Neuronal stem cell (in vitro differentiated cells): ENCODE measurements at regions not wholly inside any gene's neighbourhood (a gene's known extent, or its start where the extent isn't known, plus 50 kb on each side); places are given as distances from the start of the nearest gene placed in this dataset.

Source experiments
- DNase-seq: peaks from one replicate; pipeline ENCODE4 v3.0.0-alpha.2; 2013; ENCODE audit warnings: low spot score
- H2AFZ ChIP-seq: one replicate; pipeline ENCODE4 v1.6.1; 2013; ENCODE audit warnings: mild to moderate bottlenecking, low read length, inconsistent platforms
- H2AK5ac ChIP-seq: 2 replicates; pipeline ENCODE4 v1.6.1; 2013; ENCODE audit warnings: low read depth, mild to moderate bottlenecking, inconsistent platforms, low read length, moderate library complexity, mixed read lengths
- H2BK120ac ChIP-seq: 2 replicates; pipeline ENCODE4 v1.6.1; 2013; ENCODE audit warnings: low read depth, mild to moderate bottlenecking, inconsistent platforms, low read length, moderate library complexity, mixed read lengths
- H2BK12ac ChIP-seq: one replicate; pipeline ENCODE4 v1.6.1; 2013; ENCODE audit warnings: low read length, inconsistent platforms
- H2BK15ac ChIP-seq: 2 replicates; pipeline ENCODE4 v1.6.1; 2013; ENCODE audit warnings: mild to moderate bottlenecking, low read length, inconsistent platforms, mixed read lengths
- H2BK5ac ChIP-seq: one replicate; pipeline ENCODE4 v1.6.1; 2013; ENCODE audit warnings: inconsistent platforms, mild to moderate bottlenecking, low read length, moderate library complexity
- H3K14ac ChIP-seq: one replicate; pipeline ENCODE4 v1.6.1; 2013; ENCODE audit warnings: low read length, inconsistent platforms
- H3K18ac ChIP-seq: 2 replicates; pipeline ENCODE4 v1.6.1; 2013; ENCODE audit warnings: low read length, inconsistent platforms
- H3K23ac ChIP-seq: 2 replicates; pipeline ENCODE4 v1.6.1; 2013; ENCODE audit warnings: low read depth, mild to moderate bottlenecking, mixed read lengths, low read length, inconsistent platforms; ENCODE audit not compliant: poor library complexity
- H3K27ac ChIP-seq: replicated peaks from 3 replicates; pipeline ENCODE4 v1.5.1; 2013; ENCODE audit warnings: low read length, inconsistent platforms
- H3K27me3 ChIP-seq, 3 experiments: 2 replicates each; pipeline ENCODE4 v1.6.1; 2013; ENCODE audit warnings: low read length in 3 of 3, mild to moderate bottlenecking in 2 of 3, inconsistent platforms in 1 of 3, low read depth in 1 of 3, mixed read lengths in 1 of 3, moderate library complexity in 1 of 3; ENCODE audit not compliant: control insufficient read depth in 3 of 3, insufficient read depth in 3 of 3
- H3K36me3 ChIP-seq, 2 donors: replicated peaks in 1 of 2; 2 replicates each; pipeline ENCODE4 v1.6.1; 2013; ENCODE audit warnings: low read length in 2 of 2; ENCODE audit not compliant: control insufficient read depth in 2 of 2, insufficient read depth in 2 of 2
- H3K4ac ChIP-seq: 2 replicates; pipeline ENCODE4 v1.6.1; 2013; ENCODE audit warnings: inconsistent platforms, mild to moderate bottlenecking, low read length, moderate library complexity
- H3K4me1 ChIP-seq, 2 donors: 1 replicate in 1 of 2; 2 replicates in 1 of 2; pipeline ENCODE4 v1.6.1; 2013; ENCODE audit warnings: low read length in 2 of 2, low read depth in 1 of 2; ENCODE audit not compliant: control insufficient read depth in 2 of 2, insufficient read depth in 1 of 2
- H3K4me2 ChIP-seq: one replicate; pipeline ENCODE4 v1.6.1; 2013; ENCODE audit warnings: mild to moderate bottlenecking, low read length, inconsistent platforms; ENCODE audit not compliant: insufficient read depth, poor library complexity, severe bottlenecking
- H3K4me3 ChIP-seq, 2 donors: 2 replicates each; pipeline ENCODE4 v1.5.1; 2013; ENCODE audit warnings: low read length in 2 of 2, mild to moderate bottlenecking in 2 of 2, inconsistent platforms in 1 of 2, moderate library complexity in 1 of 2
- H3K79me1 ChIP-seq: one replicate; pipeline ENCODE4 v1.6.1; 2013; ENCODE audit warnings: low read depth, mild to moderate bottlenecking, inconsistent platforms, low read length, moderate library complexity
- H3K9ac ChIP-seq: one replicate; pipeline ENCODE4 v1.6.1; 2013; ENCODE audit warnings: mild to moderate bottlenecking, low read depth, low read length, inconsistent platforms; ENCODE audit not compliant: poor library complexity
- H3K9me3 ChIP-seq, 2 donors: replicated peaks in 1 of 2; 2 replicates each; pipeline versions ENCODE3 to v1.6.1; 2013; ENCODE audit warnings: low read length in 2 of 2, mild to moderate bottlenecking in 2 of 2, inconsistent platforms in 1 of 2, low read depth in 1 of 2, mixed read lengths in 1 of 2, moderate library complexity in 1 of 2; ENCODE audit not compliant: control insufficient read depth in 2 of 2, insufficient read depth in 1 of 2
- H4K8ac ChIP-seq: one replicate; pipeline ENCODE4 v1.6.1; 2013; ENCODE audit warnings: low read depth, mild to moderate bottlenecking, inconsistent platforms, low read length, moderate library complexity
- H4K91ac ChIP-seq: one replicate; pipeline ENCODE4 v1.6.1; 2013; ENCODE audit warnings: low read length, low read depth, mild to moderate bottlenecking, inconsistent platforms; ENCODE audit not compliant: poor library complexity
- WGBS, 2 donors: extraction: QIAGEN DNeasy Blood & Tissue Kit; methylation state at CpG; one replicate each; pipeline ENCODE4 v1.1.7; 2013; ENCODE audit warnings: missing lambda C conversion rate in 2 of 2, mixed read lengths in 1 of 2; ENCODE audit not compliant: insufficient read length in 2 of 2, insufficient replicate concordance in 1 of 2; ENCODE audit errors: extremely low coverage in 2 of 2; 5-methylcytosine and 5-hydroxymethylcytosine counted together

DNA sequence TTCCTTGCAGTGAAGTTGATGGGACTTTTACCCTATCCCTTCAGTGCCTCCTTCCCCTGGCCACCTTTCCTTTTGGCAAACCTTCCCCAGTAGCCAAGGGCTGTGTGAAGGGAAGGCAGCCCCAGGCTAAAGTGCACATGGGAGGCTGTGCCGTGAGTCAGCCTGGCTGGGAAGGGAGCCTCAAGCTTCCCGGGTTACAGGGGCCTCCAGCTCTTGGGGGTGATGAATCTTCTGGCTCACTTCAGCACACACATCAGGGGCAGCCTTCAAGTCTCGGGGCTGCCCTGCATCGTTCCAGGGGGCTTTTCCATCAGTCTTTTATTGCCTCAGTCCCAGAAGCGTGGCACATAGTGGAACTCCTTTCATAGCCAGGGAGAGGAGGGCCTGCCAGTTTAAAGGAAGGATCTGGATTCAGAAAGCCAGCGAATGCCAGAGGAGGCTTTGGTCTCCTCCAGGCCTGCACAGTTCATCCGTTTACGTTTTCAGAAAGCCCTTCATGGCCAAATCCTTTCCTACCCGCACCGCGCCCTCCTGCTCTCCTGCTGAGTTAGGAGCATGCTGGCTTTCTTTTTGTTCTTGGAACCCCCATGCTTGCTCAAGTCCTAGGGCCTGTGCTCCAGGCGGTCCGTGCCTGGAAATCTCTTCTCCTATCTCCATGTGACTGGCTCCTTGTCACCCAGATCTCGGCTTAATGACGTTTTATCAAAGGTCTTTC lies 134.8 kb upstream of the KLF4 start:
- Histone ChIP-seq H3K9me3 (no peaks in the 10 kb centered on the region), H2AK5ac (no peak overlapping the region), H3K9ac (no peak overlapping the region), H2BK120ac (no peak overlapping the region), H2BK5ac (no peak overlapping the region), H3K27me3 (peaks cover 0 to 6% (median 0%) of the 10 kb centered on the region in 3 experiments), H3K23ac (no peak overlapping the region), H4K91ac (no peak overlapping the region), H3K27ac (no peak overlapping the region), H2BK12ac (no peak overlapping the region), H2BK15ac (no peak overlapping the region), H3K4me1 (peaks cover 0 to 3% of the 10 kb centered on the region in 2 donors), H4K8ac (no peak overlapping the region), H3K4me3 (no peak overlapping the region), H3K14ac (no peak overlapping the region), H3K18ac (no peak overlapping the region), H3K4ac (no peak overlapping the region), H3K79me1 (no peaks in the 10 kb centered on the region), H2AFZ (peak overlapping the region; percentile 17), H3K4me2 (no peak overlapping the region), H3K36me3 (no peaks in the 10 kb centered on the region)
- no peak for DNase-seq
- no CpG with 5 or more reads among the region's 15 CpGs for WGBS, 2 donors

DNA sequence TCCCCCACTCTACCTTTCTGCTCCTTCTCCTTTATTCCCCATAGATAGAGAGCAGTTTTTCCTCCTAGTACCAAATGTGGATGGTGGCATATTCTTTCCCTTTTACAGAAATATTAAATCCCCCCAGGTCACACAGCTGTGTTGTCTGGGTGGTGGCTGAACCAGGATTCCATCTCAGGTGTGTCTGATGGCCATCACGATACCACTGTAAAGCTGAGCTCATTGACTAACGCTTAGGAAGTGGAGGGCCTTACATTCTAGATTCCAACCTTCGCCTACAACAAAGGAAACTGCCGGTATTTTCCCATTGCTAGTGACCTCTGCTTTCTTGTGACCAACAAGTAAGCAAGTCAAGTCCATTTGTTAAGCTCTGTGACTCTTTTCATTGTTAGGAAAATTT lies 131.9 kb upstream of the KLF4 start:
- H2BK120ac ChIP-seq = no peak overlapping the region
- H3K4ac ChIP-seq = no peak overlapping the region

DNA sequence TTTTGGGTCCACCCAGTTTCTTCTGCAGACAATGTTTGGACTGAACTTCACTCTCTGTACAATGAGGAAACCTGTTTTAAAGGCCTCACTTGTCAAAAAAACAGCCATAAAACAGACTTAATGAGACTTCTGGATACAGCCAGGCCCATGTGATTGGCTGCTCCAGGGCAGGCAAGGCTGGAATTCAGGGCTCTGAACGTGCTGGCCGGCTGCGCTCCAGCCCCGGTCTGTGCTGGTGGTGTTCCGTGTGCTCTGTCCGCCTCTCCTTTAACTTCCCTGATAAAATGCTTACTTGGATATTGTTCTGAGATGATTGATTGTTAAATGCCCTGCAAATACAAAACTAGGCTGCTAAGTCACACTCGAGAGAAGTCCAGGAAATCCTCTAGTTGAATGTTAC lies 131.2 kb upstream of the KLF4 start:
- no peak for DNase-seq
- H2AK5ac ChIP-seq = no peak overlapping the region
- H3K4ac ChIP-seq = no peak overlapping the region
- H2BK120ac ChIP-seq = no peak overlapping the region
- no peak overlapping the region for H3K27ac ChIP-seq
- no peak overlapping the region for H4K91ac ChIP-seq
- no peaks in the 10 kb centered on the region for H3K9me3 ChIP-seq
- no peak overlapping the region for H3K4me3 ChIP-seq
- peaks cover 0 to 6% (median 0%) of the 10 kb centered on the region in 3 experiments for H3K27me3 ChIP-seq
- no peak overlapping the region for H2BK12ac ChIP-seq
- no CpG with 5 or more reads among the region's 7 CpGs for WGBS, 2 donors
- H2AFZ ChIP-seq = no peak overlapping the region
- H3K79me1 ChIP-seq = no peaks in the 10 kb centered on the region
- no peak overlapping the region for H3K23ac ChIP-seq
- no peak overlapping the region for H2BK15ac ChIP-seq
- no peak overlapping the region for H3K4me2 ChIP-seq
- H3K4me1 ChIP-seq = no peaks in the 10 kb centered on the region
- no peak overlapping the region for H3K9ac ChIP-seq
- H3K18ac ChIP-seq = no peak overlapping the region
- no peak overlapping the region for H2BK5ac ChIP-seq
- no peak overlapping the region for H3K14ac ChIP-seq
- no peaks in the 10 kb centered on the region for H3K36me3 ChIP-seq
- no peak overlapping the region for H4K8ac ChIP-seq

More for the DNA sequence above, 131.9 kb upstream of the KLF4 start:
- Histone ChIP-seq H2BK15ac (no peak overlapping the region), H3K79me1 (no peaks in the 10 kb centered on the region), H3K14ac (no peak overlapping the region), H3K4me3 (no peak overlapping the region), H3K23ac (no peak overlapping the region), H3K18ac (no peak overlapping the region), H4K8ac (no peak overlapping the region), H2BK5ac (no peak overlapping the region), H2AK5ac (no peak overlapping the region), H3K9ac (no peak overlapping the region), H3K27ac (no peak overlapping the region), H2BK12ac (no peak overlapping the region), H3K27me3 (peaks cover 0 to 6% (median 0%) of the 10 kb centered on the region in 3 experiments), H3K4me1 (no peaks in the 10 kb centered on the region), H2AFZ (no peak overlapping the region), H3K4me2 (no peak overlapping the region), H4K91ac (no peak overlapping the region), H3K36me3 (no peaks in the 10 kb centered on the region), H3K9me3 (no peaks in the 10 kb centered on the region)
- WGBS, 2 donors = no CpG with 5 or more reads among the region's 4 CpGs
- no peak for DNase-seq

DNA sequence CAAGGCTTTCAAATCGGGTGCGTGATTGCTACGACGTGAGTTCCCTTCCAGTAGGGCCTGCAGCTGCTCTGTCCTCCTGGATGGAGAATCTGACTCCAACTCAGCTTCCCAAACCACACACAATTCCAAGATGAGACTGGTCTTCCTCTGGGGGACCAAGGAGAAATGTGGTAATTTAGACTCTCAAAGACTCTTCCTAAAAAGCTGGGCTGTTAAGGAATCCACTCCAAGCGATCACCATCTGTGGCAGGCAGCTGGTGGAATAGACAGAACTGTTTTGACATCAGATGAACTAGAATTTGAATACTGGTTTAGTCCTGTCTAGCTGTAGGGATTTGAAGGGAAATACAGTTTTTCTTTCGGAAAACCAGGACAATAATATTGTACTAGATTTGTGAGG lies 130.7 kb upstream of the KLF4 start:
- no peak overlapping the region for H3K4me2 ChIP-seq
- no peak overlapping the region for H2AK5ac ChIP-seq
- H2AFZ ChIP-seq = no peak overlapping the region
- no peak overlapping the region for H3K27ac ChIP-seq
- no peak overlapping the region for H2BK12ac ChIP-seq
- no peaks in the 10 kb centered on the region for H3K9me3 ChIP-seq
- H2BK5ac ChIP-seq = no peak overlapping the region
- H3K4me3 ChIP-seq = no peak overlapping the region
- no peak overlapping the region for H3K14ac ChIP-seq
- H3K9ac ChIP-seq = no peak overlapping the region
- H3K27me3 ChIP-seq = peaks cover 0 to 6% (median 0%) of the 10 kb centered on the region in 3 experiments
- no peak for DNase-seq
- no peak overlapping the region for H4K8ac ChIP-seq
- no peak overlapping the region for H2BK15ac ChIP-seq
- H3K23ac ChIP-seq = no peak overlapping the region
- H3K18ac ChIP-seq = no peak overlapping the region
- no CpG with 5 or more reads among the region's 6 CpGs for WGBS, 2 donors
- no peaks in the 10 kb centered on the region for H3K36me3 ChIP-seq
- H3K4ac ChIP-seq = no peak overlapping the region
- no peaks in the 10 kb centered on the region for H3K79me1 ChIP-seq
- H4K91ac ChIP-seq = no peak overlapping the region
- H3K4me1 ChIP-seq = no peaks in the 10 kb centered on the region
- no peak overlapping the region for H2BK120ac ChIP-seq
